Endothelial cell of umbilical vein (primary cell): ENCODE measurements at regions not wholly inside any gene's neighbourhood (a gene's known extent, or its start where the extent isn't known, plus 50 kb on each side); places are given as distances from the start of the nearest gene placed in this dataset.

ENCODE experiments used
- BruUV-seq: library from RNA; stranded (reverse); fragments of 400-500 nt; replicated peaks from 2 replicates; lab custom pipeline; 2021; lab: Mats Ljungman, UMichigan
- CTCF ChIA-PET: fragments of 300-600, 350-600 bp; sonication (Branson Sonifier 250); formaldehyde crosslinking; loops from one replicate; lab custom pipeline; 2021; ENCODE audit warnings: antibody characterized with exemption, inconsistent platforms; lab: Charles Lee
- POLR2A ChIA-PET: fragments of 300-600, 350-600 bp; sonication (Branson Sonifier 250); formaldehyde crosslinking; loops from one replicate; lab custom pipeline; 2021; ENCODE audit warnings: antibody characterized with exemption, inconsistent platforms; lab: Charles Lee
- DNase-seq: peaks from one replicate; pipeline ENCODE4 v3.0.0-alpha.2; 2011; ENCODE audit warnings: low read depth, low spot score
- FAIRE-seq: peaks from 2 replicates; lab custom pipeline; 2011; peaks lifted over from hg19 to GRCh38; lab: Jason Lieb, UNC
- H2AFZ ChIP-seq: 2 replicates; pipeline ENCODE4 v1.6.0; 2012; ENCODE audit warnings: low read depth, low read length, control low read depth, inconsistent platforms
- H3K27ac ChIP-seq: 2 replicates; pipeline ENCODE4 v1.5.1; 2011; ENCODE audit warnings: low read depth, mild to moderate bottlenecking, control low read depth, low read length, moderate library complexity; ENCODE audit not compliant: insufficient read depth
- H3K27me3 ChIP-seq, 2 experiments: 2 replicates each; pipeline versions ENCODE4 v1.6.0 to v1.6.1; 2011; ENCODE audit warnings: low read length in 2 of 2, mixed read lengths in 1 of 2; ENCODE audit not compliant: control insufficient read depth in 2 of 2, insufficient read depth in 2 of 2
- H3K36me3 ChIP-seq, 2 experiments: 2 replicates in 1 of 2; 3 replicates in 1 of 2; pipeline ENCODE4 v1.5.1; 2011; ENCODE audit warnings: low read length in 2 of 2, mild to moderate bottlenecking in 1 of 2, moderate library complexity in 1 of 2; ENCODE audit not compliant: control insufficient read depth in 2 of 2, insufficient read depth in 2 of 2; ENCODE audit errors: extremely low read depth in 1 of 2
- H3K4me1 ChIP-seq: 3 replicates; pipeline ENCODE4 v1.5.1; 2011; ENCODE audit warnings: mild to moderate bottlenecking, low read length; ENCODE audit not compliant: control insufficient read depth, insufficient read depth; ENCODE audit errors: extremely low read depth
- H3K4me2 ChIP-seq: 2 replicates; pipeline ENCODE4 v1.6.1; 2011; ENCODE audit warnings: low read length, control low read depth, mixed read lengths; ENCODE audit not compliant: insufficient read depth
- H3K4me3 ChIP-seq, 3 experiments: fragments of 200-600 bp in 1 of 3; sonication (generic), shearing (Covaris generic) in 1 of 3; replicated peaks in 1 of 3; 2 replicates each; pipeline ENCODE4 v1.5.1; 2011 to 2016; ENCODE audit warnings: control low read depth in 3 of 3, low read length in 3 of 3, mild to moderate bottlenecking in 2 of 3, inconsistent platforms in 1 of 3, low read depth in 1 of 3, moderate library complexity in 1 of 3; ENCODE audit not compliant: insufficient read depth in 1 of 3
- H3K79me2 ChIP-seq: 2 replicates; pipeline ENCODE4 v1.6.0; 2012; ENCODE audit warnings: low read length, inconsistent platforms; ENCODE audit not compliant: control insufficient read depth, insufficient read depth
- H3K9ac ChIP-seq: replicated peaks from 2 replicates; pipeline ENCODE3; 2011; ENCODE audit warnings: low read length, control low read depth; ENCODE audit not compliant: insufficient read depth; ENCODE audit errors: extremely low read depth
- H3K9me1 ChIP-seq: replicated peaks from 3 replicates; pipeline ENCODE4 v1.6.0; 2011; ENCODE audit warnings: mild to moderate bottlenecking, low read length; ENCODE audit not compliant: control insufficient read depth, insufficient read depth; ENCODE audit errors: extremely low read depth
- H3K9me3 ChIP-seq: replicated peaks from 2 replicates; pipeline ENCODE4 v1.5.1; 2012; ENCODE audit warnings: low read length, inconsistent platforms; ENCODE audit not compliant: control insufficient read depth, insufficient read depth
- H4K20me1 ChIP-seq: replicated peaks from 2 replicates; pipeline ENCODE3; 2011; ENCODE audit warnings: mild to moderate bottlenecking, low read length; ENCODE audit not compliant: control insufficient read depth, insufficient read depth; ENCODE audit errors: extremely low read depth
- CTCF ChIP-seq, 2 donors: IDR thresholded peaks; 1 replicate in 1 of 2; 2 replicates in 1 of 2; pipeline ENCODE4 v1.5.1; 2011; ENCODE audit warnings: low read length in 2 of 2, mild to moderate bottlenecking in 2 of 2, moderate library complexity in 2 of 2, control low read depth in 1 of 2, inconsistent platforms in 1 of 2, low read depth in 1 of 2; ENCODE audit not compliant: insufficient read depth in 1 of 2; ENCODE audit errors: extremely low read depth in 1 of 2
- EZH2 ChIP-seq: IDR thresholded peaks from 2 replicates; pipeline ENCODE4 v1.6.1; 2012; ENCODE audit warnings: borderline replicate concordance, low read depth, mild to moderate bottlenecking, moderate library complexity, low read length, inconsistent platforms; ENCODE audit not compliant: severe bottlenecking
- FOS ChIP-seq: IDR thresholded peaks from 2 replicates; pipeline ENCODE4 v1.6.1; 2011; ENCODE audit warnings: mild to moderate bottlenecking, low read length, moderate library complexity, borderline replicate concordance; ENCODE audit not compliant: insufficient read depth
- GATA2 ChIP-seq: IDR thresholded peaks from 2 replicates; pipeline ENCODE4 v1.7.0; 2011; ENCODE audit warnings: low read depth, mild to moderate bottlenecking, moderate library complexity, mixed read lengths, low read length; ENCODE audit not compliant: insufficient read length, insufficient read depth
- JUN ChIP-seq: IDR thresholded peaks from 2 replicates; pipeline ENCODE4 v1.6.1; 2011; ENCODE audit warnings: borderline replicate concordance, low read depth; ENCODE audit not compliant: insufficient read length, insufficient read depth
- MAX ChIP-seq: IDR thresholded peaks from 2 replicates; pipeline ENCODE4 v1.6.1; 2011; ENCODE audit not compliant: insufficient read depth, insufficient read length
- MYC ChIP-seq: IDR thresholded peaks from one replicate; pipeline ENCODE4 v1.6.1; 2011; ENCODE audit warnings: mild to moderate bottlenecking, low read depth, low read length
- POLR2A ChIP-seq: IDR thresholded peaks from 2 replicates; pipeline ENCODE4 v1.6.1; 2012; ENCODE audit warnings: low read depth, mild to moderate bottlenecking, control low read depth, low read length
- POLR2AphosphoS5 ChIP-seq: IDR thresholded peaks from 2 replicates; pipeline ENCODE4 v1.6.1; 2012; ENCODE audit warnings: low read depth, mild to moderate bottlenecking, control low read depth, low read length, moderate library complexity; ENCODE audit not compliant: insufficient read depth
- dilution Hi-C: fragments of 300-500 bp; cut with MboI; formaldehyde crosslinking; loops from one replicate; pipeline ENCODE4 v1.15.0; 2019; ENCODE audit warnings: low sequenced_read_pairs; ENCODE audit not compliant: extremely low pct_ligation_motif_present
- intact Hi-C: fragments of 100-400 bp; cut with micrococcal nuclease; formaldehyde crosslinking; loops from one replicate; pipeline ENCODE4 v1.10.0; 2022

DNA sequence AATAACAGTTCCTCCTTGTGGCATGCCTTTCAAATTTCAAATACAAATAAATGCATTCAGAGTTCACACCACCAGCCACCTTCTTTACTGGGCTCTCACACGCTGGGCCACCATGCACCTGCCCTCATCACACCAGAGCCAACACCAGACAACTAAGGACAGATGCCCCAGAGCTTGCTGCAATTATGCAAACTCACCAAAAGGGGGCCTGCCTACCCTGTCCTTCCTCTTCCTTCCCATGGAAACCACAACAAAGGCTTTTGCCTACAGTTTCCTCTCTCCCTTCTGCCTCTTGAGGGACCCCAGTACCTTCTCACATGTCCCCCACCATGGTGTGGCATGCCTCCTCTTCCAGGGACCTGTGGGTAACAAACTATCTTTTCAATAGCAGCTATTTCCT, 1333.9 kb upstream of the TENM3 start:
- no peaks in the 10 kb centered on the region for H3K9me3 ChIP-seq
- DNase-seq (no peak), FAIRE-seq (no peak)
- POLR2A ChIA-PET, result no interaction called here
- no peaks in the 10 kb centered on the region for H3K27me3 ChIP-seq
- no peak for TF ChIP-seq GATA2
- no peak for TF ChIP-seq POLR2AphosphoS5
- TF ChIP-seq EZH2, result no peak
- no peak for TF ChIP-seq CTCF (IDR thresholded peaks at IDR 0.05; ENCODE audit: extremely low read depth in 1 of 2, insufficient read depth in 1 of 2, low read depth in 1 of 2, low read length in 2 of 2)
- no peak for TF ChIP-seq JUN
- no peak for TF ChIP-seq MAX
- no peak for TF ChIP-seq MYC
- TF ChIP-seq FOS, result no peak
- TF ChIP-seq POLR2A, result no peak
- no peaks in the 10 kb centered on the region for H4K20me1 ChIP-seq
- H3K27ac ChIP-seq, result no peak overlapping the region
- H3K79me2 ChIP-seq, result no peaks in the 10 kb centered on the region
- BruUV-seq, result no TSS peak
- no peak overlapping the region for H2AFZ ChIP-seq
- no peaks in the 10 kb centered on the region for H3K4me1 ChIP-seq
- H3K36me3 ChIP-seq, result no peaks in the 10 kb centered on the region
- dilution Hi-C loops, result no loop called here
- CTCF ChIA-PET, result no interaction called here
- no peak overlapping the region for H3K4me3 ChIP-seq
- H3K9ac ChIP-seq, result no peak overlapping the region
- intact Hi-C loops, result no loop called here
- no peak overlapping the region for H3K4me2 ChIP-seq
- H3K9me1 ChIP-seq, result no peaks in the 10 kb centered on the region
